SK-N-SH treated with all-trans-retinoic acid at 6 μM for 48 hours (cell line): ENCODE measurements at regions not wholly inside any gene's neighbourhood (a gene's known extent, or its start where the extent isn't known, plus 50 kb on each side); places are given as distances from the start of the nearest gene placed in this dataset.

Experiments
- ATAC-seq: fragments of 200-7000 bp; cut with Tn5 transposase; 3 replicates; pipeline ENCODE4 v1.9.1; 2020; ENCODE audit warnings: mild to moderate bottlenecking, moderate library complexity
- ARNTL ChIP-seq: fragments of 450-650 bp; formaldehyde crosslinking; IDR thresholded peaks from 2 replicates; pipeline ENCODE4 v1.5.0; 2020; ENCODE audit warnings: low read depth, mild to moderate bottlenecking, moderate library complexity, borderline replicate concordance
- BACH2 ChIP-seq: fragments of 250-450 bp; sonication (Bioruptor Pico); IDR thresholded peaks from 2 replicates; pipeline ENCODE4 v1.9.0; 2021; ENCODE audit warnings: mild to moderate bottlenecking, borderline replicate concordance
- CSDC2 ChIP-seq: fragments of 250-450 bp; sonication (Bioruptor Pico); IDR thresholded peaks from 2 replicates; pipeline ENCODE4 v1.5.0; 2020; ENCODE audit warnings: mild to moderate bottlenecking, moderate library complexity
- ESRRG ChIP-seq: fragments of 250-450 bp; sonication (Bioruptor Pico); IDR thresholded peaks from 2 replicates; pipeline ENCODE4 v1.6.1; 2021; ENCODE audit warnings: mild to moderate bottlenecking
- GLIS3 ChIP-seq: fragments of 250-450 bp; sonication (Bioruptor Pico); IDR thresholded peaks from 2 replicates; pipeline ENCODE4 v1.5.0; 2020; ENCODE audit warnings: mild to moderate bottlenecking, moderate library complexity
- ISL1 ChIP-seq: fragments of 250-450 bp; sonication (Bioruptor Pico); IDR thresholded peaks from 2 replicates; pipeline ENCODE4 v2.1.2; 2022; ENCODE audit warnings: mild to moderate bottlenecking, moderate library complexity
- OSR1 ChIP-seq: fragments of 250-450 bp; sonication (Bioruptor Pico); IDR thresholded peaks from 2 replicates; pipeline ENCODE4 v1.8.0; 2022; ENCODE audit warnings: moderate library complexity, mild to moderate bottlenecking, inconsistent platforms
- PPARA ChIP-seq: fragments of 250-450 bp; sonication (Bioruptor Pico); IDR thresholded peaks from 2 replicates; pipeline ENCODE4 v1.5.0; 2020; ENCODE audit warnings: mild to moderate bottlenecking, borderline replicate concordance
- RARB ChIP-seq: fragments of 250-450 bp; sonication (Bioruptor Pico); IDR thresholded peaks from 2 replicates; pipeline ENCODE4 v1.8.0; 2021; ENCODE audit warnings: mild to moderate bottlenecking, moderate library complexity
- SNAI2 ChIP-seq: fragments of 250-450 bp; sonication (Bioruptor Pico); IDR thresholded peaks from 2 replicates; pipeline ENCODE4 v1.5.0; 2020; ENCODE audit warnings: mild to moderate bottlenecking, moderate library complexity
- TCF4 ChIP-seq: fragments of 250-450 bp; sonication (Bioruptor Pico); IDR thresholded peaks from 2 replicates; pipeline ENCODE4 v1.8.0; 2021; ENCODE audit warnings: mild to moderate bottlenecking, moderate library complexity, borderline replicate concordance
- TOX ChIP-seq: fragments of 250-450 bp; sonication (Bioruptor Pico); IDR thresholded peaks from 2 replicates; pipeline ENCODE4 v1.8.0; 2021; ENCODE audit warnings: mild to moderate bottlenecking, moderate library complexity, borderline replicate concordance
- ZFP3 ChIP-seq: fragments of 250-450 bp; sonication (Bioruptor Pico); IDR thresholded peaks from 2 replicates; pipeline ENCODE4 v1.5.0; 2020; ENCODE audit warnings: mild to moderate bottlenecking, moderate library complexity
- ZFP30 ChIP-seq: fragments of 450-650 bp; formaldehyde crosslinking; IDR thresholded peaks from 2 replicates; pipeline ENCODE4 v1.5.0; 2022; ENCODE audit warnings: mild to moderate bottlenecking, moderate library complexity
- ZNF565 ChIP-seq: fragments of 450-650 bp; formaldehyde crosslinking; conservative IDR thresholded peaks from 2 replicates; pipeline ENCODE4 v1.5.0; 2020; ENCODE audit warnings: low read depth, mild to moderate bottlenecking, moderate library complexity
- ZNF70 ChIP-seq: fragments of 450-650 bp; formaldehyde crosslinking; IDR thresholded peaks from 2 replicates; pipeline ENCODE4 v1.5.0; 2020; ENCODE audit warnings: mild to moderate bottlenecking, moderate library complexity
- ZNF8 ChIP-seq: fragments of 450-650 bp; formaldehyde crosslinking; IDR thresholded peaks from 2 replicates; pipeline ENCODE4 v1.5.0; 2020; ENCODE audit warnings: mild to moderate bottlenecking, moderate library complexity
- TF ChIP-seq, protein P1 (sequence below): fragments of 250-450 bp; sonication (Bioruptor Pico); IDR thresholded peaks from 2 replicates; pipeline ENCODE4 v1.8.0; 2021; ENCODE audit warnings: low read depth, mild to moderate bottlenecking, moderate library complexity, borderline replicate concordance
- TF ChIP-seq, protein P2 (sequence below): fragments of 250-450 bp; sonication (Bioruptor Pico); IDR thresholded peaks from 2 replicates; pipeline ENCODE4 v1.5.0; 2020; ENCODE audit warnings: mild to moderate bottlenecking, moderate library complexity
- TF ChIP-seq, protein P3 (sequence below): fragments of 250-450 bp; sonication (Bioruptor Pico); IDR thresholded peaks from 2 replicates; pipeline ENCODE4 v1.5.1; 2021; ENCODE audit warnings: mild to moderate bottlenecking, moderate library complexity
- TF ChIP-seq, protein P4 (sequence below): fragments of 250-450 bp; sonication (Bioruptor Pico); IDR thresholded peaks from 2 replicates; pipeline ENCODE4 v1.5.1; 2020; ENCODE audit warnings: low read depth, mild to moderate bottlenecking, moderate library complexity
- TF ChIP-seq, protein P5 (sequence below): fragments of 250-450 bp; sonication (Bioruptor Pico); IDR thresholded peaks from 2 replicates; pipeline ENCODE4 v1.8.0; 2020; ENCODE audit warnings: mild to moderate bottlenecking, moderate library complexity, borderline replicate concordance

DNA sequence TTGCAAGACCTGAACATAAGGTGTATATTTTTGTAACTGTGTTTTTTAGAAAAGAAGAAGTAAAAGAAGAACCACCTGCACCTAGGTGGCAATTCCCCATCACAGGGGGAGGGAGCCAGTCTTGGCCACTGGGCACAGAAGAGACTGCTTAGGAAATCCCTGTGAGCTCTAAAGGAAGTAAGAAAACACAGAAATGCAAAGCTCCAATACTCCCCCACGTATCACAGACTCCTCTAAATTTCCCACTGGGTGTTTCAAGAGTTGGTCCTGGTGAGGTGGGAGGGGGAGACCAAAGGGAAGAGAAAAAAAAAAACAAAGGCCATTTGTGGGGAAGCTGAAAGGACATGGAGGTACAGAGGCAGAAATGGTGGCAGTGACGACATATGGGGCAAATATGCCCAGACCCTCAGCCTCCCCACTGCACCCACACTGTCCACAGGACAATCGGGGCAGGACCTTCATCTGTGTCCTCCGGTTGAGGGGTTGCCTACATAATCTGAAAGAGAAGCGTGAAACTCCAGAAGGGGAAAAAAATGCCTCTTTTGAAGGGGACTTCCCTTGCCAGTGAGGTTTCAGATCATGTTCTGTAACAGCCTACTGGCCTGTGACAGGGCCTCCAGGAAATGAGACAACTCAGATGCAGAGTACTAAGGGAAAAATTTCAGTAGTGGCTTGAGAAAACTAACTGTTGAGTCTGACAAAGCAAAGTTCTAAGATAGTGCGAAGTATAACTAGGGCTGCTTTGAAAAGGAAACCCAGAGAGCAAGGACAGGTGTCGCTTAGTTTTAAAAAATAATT lies 226.2 kb upstream of the MARCKS start:
- peak; percentile 62 for ATAC-seq

DNA sequence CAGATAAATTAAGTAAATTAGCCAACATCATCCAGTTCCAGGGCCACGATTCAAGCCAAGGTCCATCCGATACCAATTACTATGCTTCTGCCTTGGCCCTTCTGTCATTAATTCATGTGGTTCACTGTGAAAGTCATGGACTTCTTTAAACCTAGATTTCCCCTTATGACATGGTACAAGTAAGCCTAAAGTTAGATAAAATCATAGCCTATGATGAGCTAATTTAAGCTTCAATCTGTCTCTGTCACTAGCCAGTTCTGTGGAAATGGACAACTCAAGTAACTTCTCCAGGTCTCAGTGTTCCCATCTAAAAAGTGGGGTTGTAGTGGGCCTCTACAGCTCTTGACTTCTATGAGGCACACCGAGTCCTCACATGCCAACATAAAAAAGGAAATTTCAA lies 225.5 kb upstream of the MARCKS start:
- peak; percentile 2; the same call in 1 of the 3 replicates for ATAC-seq
- TF ChIP-seq, protein P1, sequence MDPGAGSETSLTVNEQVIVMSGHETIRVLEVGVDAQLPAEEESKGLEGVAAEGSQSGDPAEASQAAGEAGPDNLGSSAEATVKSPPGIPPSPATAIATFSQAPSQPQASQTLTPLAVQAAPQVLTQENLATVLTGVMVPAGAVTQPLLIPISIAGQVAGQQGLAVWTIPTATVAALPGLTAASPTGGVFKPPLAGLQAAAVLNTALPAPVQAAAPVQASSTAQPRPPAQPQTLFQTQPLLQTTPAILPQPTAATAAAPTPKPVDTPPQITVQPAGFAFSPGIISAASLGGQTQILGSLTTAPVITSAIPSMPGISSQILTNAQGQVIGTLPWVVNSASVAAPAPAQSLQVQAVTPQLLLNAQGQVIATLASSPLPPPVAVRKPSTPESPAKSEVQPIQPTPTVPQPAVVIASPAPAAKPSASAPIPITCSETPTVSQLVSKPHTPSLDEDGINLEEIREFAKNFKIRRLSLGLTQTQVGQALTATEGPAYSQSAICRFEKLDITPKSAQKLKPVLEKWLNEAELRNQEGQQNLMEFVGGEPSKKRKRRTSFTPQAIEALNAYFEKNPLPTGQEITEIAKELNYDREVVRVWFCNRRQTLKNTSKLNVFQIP (CRISPR knock-in tag): no peak
- TF ChIP-seq OSR1 (CRISPR knock-in tag) (no peak), CSDC2 (no peak), ZFP30 (CRISPR knock-in tag) (no peak), TOX (CRISPR knock-in tag) (no peak), BACH2 (CRISPR knock-in tag) (no peak), TCF4 (CRISPR knock-in tag) (no peak), ZFP3 (CRISPR knock-in tag) (no peak), GLIS3 (CRISPR knock-in tag) (no peak), ESRRG (CRISPR knock-in tag) (no peak), ZNF70 (CRISPR knock-in tag) (no peak), ARNTL (CRISPR knock-in tag) (no peak), ZNF565 (CRISPR knock-in tag) (no peak), RARB (CRISPR knock-in tag) (no peak)
- TF ChIP-seq, protein P2, sequence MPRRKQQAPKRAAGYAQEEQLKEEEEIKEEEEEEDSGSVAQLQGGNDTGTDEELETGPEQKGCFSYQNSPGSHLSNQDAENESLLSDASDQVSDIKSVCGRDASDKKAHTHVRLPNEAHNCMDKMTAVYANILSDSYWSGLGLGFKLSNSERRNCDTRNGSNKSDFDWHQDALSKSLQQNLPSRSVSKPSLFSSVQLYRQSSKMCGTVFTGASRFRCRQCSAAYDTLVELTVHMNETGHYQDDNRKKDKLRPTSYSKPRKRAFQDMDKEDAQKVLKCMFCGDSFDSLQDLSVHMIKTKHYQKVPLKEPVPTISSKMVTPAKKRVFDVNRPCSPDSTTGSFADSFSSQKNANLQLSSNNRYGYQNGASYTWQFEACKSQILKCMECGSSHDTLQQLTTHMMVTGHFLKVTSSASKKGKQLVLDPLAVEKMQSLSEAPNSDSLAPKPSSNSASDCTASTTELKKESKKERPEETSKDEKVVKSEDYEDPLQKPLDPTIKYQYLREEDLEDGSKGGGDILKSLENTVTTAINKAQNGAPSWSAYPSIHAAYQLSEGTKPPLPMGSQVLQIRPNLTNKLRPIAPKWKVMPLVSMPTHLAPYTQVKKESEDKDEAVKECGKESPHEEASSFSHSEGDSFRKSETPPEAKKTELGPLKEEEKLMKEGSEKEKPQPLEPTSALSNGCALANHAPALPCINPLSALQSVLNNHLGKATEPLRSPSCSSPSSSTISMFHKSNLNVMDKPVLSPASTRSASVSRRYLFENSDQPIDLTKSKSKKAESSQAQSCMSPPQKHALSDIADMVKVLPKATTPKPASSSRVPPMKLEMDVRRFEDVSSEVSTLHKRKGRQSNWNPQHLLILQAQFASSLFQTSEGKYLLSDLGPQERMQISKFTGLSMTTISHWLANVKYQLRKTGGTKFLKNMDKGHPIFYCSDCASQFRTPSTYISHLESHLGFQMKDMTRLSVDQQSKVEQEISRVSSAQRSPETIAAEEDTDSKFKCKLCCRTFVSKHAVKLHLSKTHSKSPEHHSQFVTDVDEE (CRISPR knock-in tag): no peak
- TF ChIP-seq, protein P3, sequence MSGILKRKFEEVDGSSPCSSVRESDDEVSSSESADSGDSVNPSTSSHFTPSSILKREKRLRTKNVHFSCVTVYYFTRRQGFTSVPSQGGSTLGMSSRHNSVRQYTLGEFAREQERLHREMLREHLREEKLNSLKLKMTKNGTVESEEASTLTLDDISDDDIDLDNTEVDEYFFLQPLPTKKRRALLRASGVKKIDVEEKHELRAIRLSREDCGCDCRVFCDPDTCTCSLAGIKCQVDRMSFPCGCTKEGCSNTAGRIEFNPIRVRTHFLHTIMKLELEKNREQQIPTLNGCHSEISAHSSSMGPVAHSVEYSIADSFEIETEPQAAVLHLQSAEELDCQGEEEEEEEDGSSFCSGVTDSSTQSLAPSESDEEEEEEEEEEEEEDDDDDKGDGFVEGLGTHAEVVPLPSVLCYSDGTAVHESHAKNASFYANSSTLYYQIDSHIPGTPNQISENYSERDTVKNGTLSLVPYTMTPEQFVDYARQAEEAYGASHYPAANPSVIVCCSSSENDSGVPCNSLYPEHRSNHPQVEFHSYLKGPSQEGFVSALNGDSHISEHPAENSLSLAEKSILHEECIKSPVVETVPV: no peak
- TF ChIP-seq, protein P4, sequence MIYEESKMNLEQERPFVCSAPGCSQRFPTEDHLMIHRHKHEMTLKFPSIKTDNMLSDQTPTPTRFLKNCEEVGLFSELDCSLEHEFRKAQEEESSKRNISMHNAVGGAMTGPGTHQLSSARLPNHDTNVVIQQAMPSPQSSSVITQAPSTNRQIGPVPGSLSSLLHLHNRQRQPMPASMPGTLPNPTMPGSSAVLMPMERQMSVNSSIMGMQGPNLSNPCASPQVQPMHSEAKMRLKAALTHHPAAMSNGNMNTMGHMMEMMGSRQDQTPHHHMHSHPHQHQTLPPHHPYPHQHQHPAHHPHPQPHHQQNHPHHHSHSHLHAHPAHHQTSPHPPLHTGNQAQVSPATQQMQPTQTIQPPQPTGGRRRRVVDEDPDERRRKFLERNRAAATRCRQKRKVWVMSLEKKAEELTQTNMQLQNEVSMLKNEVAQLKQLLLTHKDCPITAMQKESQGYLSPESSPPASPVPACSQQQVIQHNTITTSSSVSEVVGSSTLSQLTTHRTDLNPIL (CRISPR knock-in tag): no peak

More for the DNA sequence above, 226.2 kb upstream of the MARCKS start:
- no peak; the same call in 1 of the 2 replicates for TF ChIP-seq ISL1 (CRISPR knock-in tag)
- TF ChIP-seq ZFP30 (CRISPR knock-in tag): no peak
- TF ChIP-seq ZNF8 (CRISPR knock-in tag): no peak
- TF ChIP-seq SNAI2: no peak
- TF ChIP-seq, protein P1 (CRISPR knock-in tag): no peak
- TF ChIP-seq, protein P4 (CRISPR knock-in tag): no peak
- TF ChIP-seq ARNTL (CRISPR knock-in tag): no peak
- TF ChIP-seq PPARA (CRISPR knock-in tag): no peak
- no peak for TF ChIP-seq TOX (CRISPR knock-in tag)
- TF ChIP-seq GLIS3 (CRISPR knock-in tag): no peak
- TF ChIP-seq ZNF70 (CRISPR knock-in tag): no peak
- no peak for TF ChIP-seq CSDC2
- TF ChIP-seq OSR1 (CRISPR knock-in tag): no peak
- TF ChIP-seq TCF4 (CRISPR knock-in tag): no peak
- TF ChIP-seq, protein P5, sequence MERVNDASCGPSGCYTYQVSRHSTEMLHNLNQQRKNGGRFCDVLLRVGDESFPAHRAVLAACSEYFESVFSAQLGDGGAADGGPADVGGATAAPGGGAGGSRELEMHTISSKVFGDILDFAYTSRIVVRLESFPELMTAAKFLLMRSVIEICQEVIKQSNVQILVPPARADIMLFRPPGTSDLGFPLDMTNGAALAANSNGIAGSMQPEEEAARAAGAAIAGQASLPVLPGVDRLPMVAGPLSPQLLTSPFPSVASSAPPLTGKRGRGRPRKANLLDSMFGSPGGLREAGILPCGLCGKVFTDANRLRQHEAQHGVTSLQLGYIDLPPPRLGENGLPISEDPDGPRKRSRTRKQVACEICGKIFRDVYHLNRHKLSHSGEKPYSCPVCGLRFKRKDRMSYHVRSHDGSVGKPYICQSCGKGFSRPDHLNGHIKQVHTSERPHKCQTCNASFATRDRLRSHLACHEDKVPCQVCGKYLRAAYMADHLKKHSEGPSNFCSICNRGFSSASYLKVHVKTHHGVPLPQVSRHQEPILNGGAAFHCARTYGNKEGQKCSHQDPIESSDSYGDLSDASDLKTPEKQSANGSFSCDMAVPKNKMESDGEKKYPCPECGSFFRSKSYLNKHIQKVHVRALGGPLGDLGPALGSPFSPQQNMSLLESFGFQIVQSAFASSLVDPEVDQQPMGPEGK (CRISPR knock-in tag): no peak
- no peak for TF ChIP-seq ZNF565 (CRISPR knock-in tag)
